WERI-Rb-1 (cell line): ENCODE measurements at regions not wholly inside any gene's neighbourhood (a gene's known extent, or its start where the extent isn't known, plus 50 kb on each side); places are given as distances from the start of the nearest gene placed in this dataset.

ENCODE experiments used
- DNase-seq: peaks from one replicate; pipeline ENCODE4 v3.0.0-alpha.2; 2020
- H3K27ac ChIP-seq: fragments of 250-450 bp; sonication (Bioruptor Pico); 2 replicates; pipeline ENCODE4 v1.5.1; 2020; ENCODE audit warnings: mild to moderate bottlenecking, moderate library complexity
- H3K27me3 ChIP-seq: fragments of 250-450 bp; sonication (Bioruptor Pico); 2 replicates; pipeline ENCODE4 v1.5.1; 2021; ENCODE audit warnings: mild to moderate bottlenecking, low read depth, moderate library complexity; ENCODE audit not compliant: insufficient read depth, severe bottlenecking
- H3K36me3 ChIP-seq: fragments of 250-450 bp; sonication (Bioruptor Pico); 2 replicates; pipeline ENCODE4 v1.5.1; 2020; ENCODE audit warnings: mild to moderate bottlenecking, moderate library complexity
- H3K4me3 ChIP-seq: 2 replicates; pipeline ENCODE4 v1.5.1; 2011; ENCODE audit warnings: low read depth, mild to moderate bottlenecking, control low read depth, low read length
- H3K9me3 ChIP-seq: fragments of 250-450 bp; sonication (Bioruptor Pico); 2 replicates; pipeline ENCODE4 v1.5.1; 2021; ENCODE audit warnings: mild to moderate bottlenecking, moderate library complexity; ENCODE audit not compliant: severe bottlenecking
- CTCF ChIP-seq: IDR thresholded peaks from 2 replicates; pipeline ENCODE4 v1.5.1; 2011; ENCODE audit warnings: low read depth, mild to moderate bottlenecking, control low read depth, inconsistent platforms, low read length

GRCh38 chr10:131456411-131456810, 144.9 kb upstream of the TCERG1L start:
- no peak for TF ChIP-seq CTCF
- no peak overlapping the region for H3K4me3 ChIP-seq
- DNase-seq, result no peak

GRCh38 chr10:131461093-131461492, 149.6 kb upstream of the TCERG1L start:
- no peak overlapping the region for H3K4me3 ChIP-seq
- DNase-seq, result no peak
- H3K27me3 ChIP-seq, result no peaks in the 10 kb centered on the region
- H3K27ac ChIP-seq, result no peak overlapping the region
- no peaks in the 10 kb centered on the region for H3K36me3 ChIP-seq
- TF ChIP-seq CTCF, result no peak
- H3K9me3 ChIP-seq, result no peaks in the 10 kb centered on the region

More at GRCh38 chr10:131456411-131456810, 144.9 kb upstream of the TCERG1L start:
- Histone ChIP-seq H3K27me3 (no peaks in the 10 kb centered on the region), H3K36me3 (no peaks in the 10 kb centered on the region), H3K9me3 (no peaks in the 10 kb centered on the region), H3K27ac (no peak overlapping the region)

GRCh38 chr10:131464789-131465188, 153.3 kb upstream of the TCERG1L start:
- H3K9me3 ChIP-seq, result no peaks in the 10 kb centered on the region
- H3K4me3 ChIP-seq, result no peak overlapping the region
- H3K27ac ChIP-seq, result no peak overlapping the region
- TF ChIP-seq CTCF, result no peak
- H3K27me3 ChIP-seq, result no peaks in the 10 kb centered on the region
- no peak for DNase-seq
- H3K36me3 ChIP-seq, result no peaks in the 10 kb centered on the region

- no peak for TF ChIP-seq CTCF
- DNase-seq, result no peak
- Histone ChIP-seq H3K4me3 (no peak overlapping the region), H3K27ac (no peak overlapping the region), H3K9me3 (no peaks in the 10 kb centered on the region), H3K27me3 (no peaks in the 10 kb centered on the region), H3K36me3 (no peaks in the 10 kb centered on the region)
Measured at GRCh38 chr10:131469551-131469950, 158.0 kb upstream of the TCERG1L start.

- Histone ChIP-seq H3K9me3 (no peaks in the 10 kb centered on the region), H3K36me3 (no peaks in the 10 kb centered on the region), H3K27me3 (no peaks in the 10 kb centered on the region), H3K4me3 (no peak overlapping the region), H3K27ac (no peak overlapping the region)
- DNase-seq, result no peak
- TF ChIP-seq CTCF, result no peak
Measured at GRCh38 chr10:131473645-131474044, 162.1 kb upstream of the TCERG1L start.

GRCh38 chr10:131474416-131474815, 162.9 kb upstream of the TCERG1L start:
- TF ChIP-seq CTCF, result no peak
- no peak for DNase-seq
- H3K27ac ChIP-seq, result no peak overlapping the region
- H3K9me3 ChIP-seq, result no peaks in the 10 kb centered on the region
- no peak overlapping the region for H3K4me3 ChIP-seq
- H3K27me3 ChIP-seq, result no peaks in the 10 kb centered on the region
- no peaks in the 10 kb centered on the region for H3K36me3 ChIP-seq
